LNCaP clone FGC (cell line): ENCODE measurements at regions not wholly inside any gene's neighbourhood (a gene's known extent, or its start where the extent isn't known, plus 50 kb on each side); places are given as distances from the start of the nearest gene placed in this dataset.

Experiments
- DNase-seq: peaks from one replicate; pipeline ENCODE4 v3.0.0-alpha.2; 2011; ENCODE audit warnings: low read depth
- H3K4me3 ChIP-seq: 2 replicates; pipeline ENCODE4 v1.5.1; 2011; ENCODE audit warnings: mild to moderate bottlenecking, low read depth, low read length, control low read depth
- CTCF ChIP-seq: IDR thresholded peaks from 2 replicates; pipeline ENCODE4 v1.5.1; 2012; ENCODE audit warnings: mild to moderate bottlenecking; ENCODE audit not compliant: control insufficient read depth, insufficient read depth; ENCODE audit errors: extremely low read depth

DNA sequence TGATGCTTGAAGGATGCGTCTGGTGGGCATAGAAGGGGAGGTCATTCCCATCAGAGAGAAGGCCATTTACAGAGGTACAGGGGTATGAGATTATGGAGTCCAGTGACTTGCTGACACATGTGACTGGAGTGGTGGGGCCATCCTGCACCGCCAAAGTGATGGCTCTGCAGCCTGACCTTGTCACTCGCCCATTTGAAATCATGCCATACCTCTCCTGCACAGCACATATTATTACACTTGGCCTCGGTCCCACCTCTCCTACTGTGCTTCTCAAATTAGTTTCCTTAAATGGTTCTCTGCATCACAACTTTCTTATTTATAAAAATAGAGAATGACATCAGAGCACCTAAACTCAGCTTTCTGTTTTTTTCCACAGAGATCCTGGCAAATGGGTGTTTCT, 60.7 kb upstream of the HAND2 start:
- no peak for TF ChIP-seq CTCF
- H3K4me3 ChIP-seq, result no peak overlapping the region
- no peak for DNase-seq

GRCh38 chr4:173585876-173586572, 56.0 kb upstream of the HAND2 start:
- no peak for TF ChIP-seq CTCF
- DNase-seq, result no peak
- no peak overlapping the region for H3K4me3 ChIP-seq

DNA sequence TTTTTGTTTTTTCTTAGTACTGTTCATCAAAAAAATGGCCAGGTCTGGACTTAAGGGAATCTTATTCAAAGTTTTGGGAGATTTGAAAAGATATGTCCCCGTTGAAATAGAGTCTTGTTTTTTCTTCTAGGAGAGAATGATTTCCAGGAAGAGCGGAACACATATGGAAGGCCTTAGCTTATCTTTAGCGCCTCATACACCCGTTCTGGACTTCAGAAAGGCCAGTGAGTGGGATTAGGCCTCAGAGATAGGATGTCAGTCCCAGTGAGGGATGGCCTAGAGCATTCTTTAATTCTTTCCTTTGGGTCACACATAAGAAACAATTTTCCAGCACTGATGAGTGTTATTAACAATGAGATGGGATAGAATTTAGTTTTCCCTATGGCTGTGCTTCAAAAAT, 54.5 kb upstream of the HAND2 start:
- no peak for TF ChIP-seq CTCF
- DNase-seq, result no peak

More for the DNA sequence above, 54.5 kb upstream of the HAND2 start:
- H3K4me3 ChIP-seq, result no peak overlapping the region
